HepG2 (cell line): ENCODE measurements at regions not wholly inside any gene's neighbourhood (a gene's known extent, or its start where the extent isn't known, plus 50 kb on each side); places are given as distances from the start of the nearest gene placed in this dataset.

Source experiments
- ELF1 ChIP-seq: sonication (generic); formaldehyde crosslinking; IDR thresholded peaks from 2 replicates; pipeline ENCODE4 v1.4.0; 2020; ENCODE audit warnings: missing genetic modification reagents
- NR2F1 ChIP-seq, 2 experiments: fragments of 450-650 bp in 1 of 2; formaldehyde crosslinking in 1 of 2; IDR thresholded peaks; 2 replicates each; pipeline versions ENCODE4 v1.5.0 to v1.6.1; 2016 to 2020; ENCODE audit warnings: mild to moderate bottlenecking in 1 of 2, missing compliant biosample characterization in 1 of 2, missing genetic modification reagents in 1 of 2, moderate library complexity in 1 of 2
- ZNF329 ChIP-seq: sonication (generic); formaldehyde crosslinking; IDR thresholded peaks from 2 replicates; pipeline ENCODE4 v1.9.0; 2021; ENCODE audit warnings: low read depth, mild to moderate bottlenecking, missing genetic modification reagents
- TF ChIP-seq, protein P1 (sequence below): sonication (generic); formaldehyde crosslinking; IDR thresholded peaks from 2 replicates; pipeline ENCODE4 v1.5.1; 2020; ENCODE audit warnings: missing genetic modification reagents, mild to moderate bottlenecking, borderline replicate concordance
- TF ChIP-seq, protein P2 (sequence below): sonication (generic); formaldehyde crosslinking; IDR thresholded peaks from 2 replicates; pipeline ENCODE4 v1.8.0; 2022; ENCODE audit warnings: mild to moderate bottlenecking, missing genetic modification reagents; ENCODE audit not compliant: insufficient replicate concordance
- TF ChIP-seq, protein P3 (sequence below): sonication (generic); formaldehyde crosslinking; IDR thresholded peaks from 2 replicates; pipeline ENCODE4 v1.4.0; 2020; ENCODE audit warnings: mild to moderate bottlenecking, missing genetic modification reagents
- TF ChIP-seq, protein P4 (sequence below): sonication (generic); formaldehyde crosslinking; IDR thresholded peaks from 2 replicates; pipeline ENCODE4 v1.4.0; 2020; ENCODE audit warnings: missing genetic modification reagents

DNA sequence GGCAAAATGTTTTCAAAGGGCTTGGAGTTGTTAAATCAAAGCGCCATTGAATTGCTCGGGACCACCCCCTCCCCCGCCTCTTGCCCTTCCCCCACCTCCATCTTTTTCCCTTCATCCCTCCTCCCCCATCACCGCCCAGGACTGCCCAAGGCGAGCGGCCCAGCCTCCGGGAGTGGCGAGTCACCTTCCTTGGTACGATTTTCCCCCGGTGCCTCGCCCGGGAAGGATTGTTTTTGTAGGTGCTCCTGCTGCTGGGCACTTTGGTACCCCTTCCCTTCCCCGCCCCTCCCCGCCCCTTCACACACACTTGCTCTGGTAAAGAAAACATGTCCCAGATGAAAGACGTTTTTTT is 61.2 kb downstream of the TMEM174 start (continued):
- TF ChIP-seq, protein P1, sequence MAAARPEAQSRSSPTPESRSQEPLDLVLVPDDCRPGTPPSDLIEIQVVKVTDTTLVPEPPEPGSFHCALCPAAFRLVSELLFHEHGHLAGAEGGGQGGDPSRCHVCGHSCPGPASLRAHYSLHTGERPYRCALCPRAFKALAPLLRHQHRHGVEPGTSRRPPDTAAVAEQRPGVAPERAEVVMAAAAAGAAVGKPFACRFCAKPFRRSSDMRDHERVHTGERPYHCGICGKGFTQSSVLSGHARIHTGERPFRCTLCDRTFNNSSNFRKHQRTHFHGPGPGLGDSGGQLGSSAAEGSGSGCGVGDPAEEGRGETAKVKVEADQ (CRISPR knock-in tag): no peak
- TF ChIP-seq, protein P2, sequence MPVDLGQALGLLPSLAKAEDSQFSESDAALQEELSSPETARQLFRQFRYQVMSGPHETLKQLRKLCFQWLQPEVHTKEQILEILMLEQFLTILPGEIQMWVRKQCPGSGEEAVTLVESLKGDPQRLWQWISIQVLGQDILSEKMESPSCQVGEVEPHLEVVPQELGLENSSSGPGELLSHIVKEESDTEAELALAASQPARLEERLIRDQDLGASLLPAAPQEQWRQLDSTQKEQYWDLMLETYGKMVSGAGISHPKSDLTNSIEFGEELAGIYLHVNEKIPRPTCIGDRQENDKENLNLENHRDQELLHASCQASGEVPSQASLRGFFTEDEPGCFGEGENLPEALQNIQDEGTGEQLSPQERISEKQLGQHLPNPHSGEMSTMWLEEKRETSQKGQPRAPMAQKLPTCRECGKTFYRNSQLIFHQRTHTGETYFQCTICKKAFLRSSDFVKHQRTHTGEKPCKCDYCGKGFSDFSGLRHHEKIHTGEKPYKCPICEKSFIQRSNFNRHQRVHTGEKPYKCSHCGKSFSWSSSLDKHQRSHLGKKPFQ: no peak
- TF ChIP-seq ZNF329 (no peak), ELF1 (no peak), NR2F1 (CRISPR knock-in tag; IDR thresholded peaks at IDR 0.05) (no peak)
- TF ChIP-seq, protein P3, sequence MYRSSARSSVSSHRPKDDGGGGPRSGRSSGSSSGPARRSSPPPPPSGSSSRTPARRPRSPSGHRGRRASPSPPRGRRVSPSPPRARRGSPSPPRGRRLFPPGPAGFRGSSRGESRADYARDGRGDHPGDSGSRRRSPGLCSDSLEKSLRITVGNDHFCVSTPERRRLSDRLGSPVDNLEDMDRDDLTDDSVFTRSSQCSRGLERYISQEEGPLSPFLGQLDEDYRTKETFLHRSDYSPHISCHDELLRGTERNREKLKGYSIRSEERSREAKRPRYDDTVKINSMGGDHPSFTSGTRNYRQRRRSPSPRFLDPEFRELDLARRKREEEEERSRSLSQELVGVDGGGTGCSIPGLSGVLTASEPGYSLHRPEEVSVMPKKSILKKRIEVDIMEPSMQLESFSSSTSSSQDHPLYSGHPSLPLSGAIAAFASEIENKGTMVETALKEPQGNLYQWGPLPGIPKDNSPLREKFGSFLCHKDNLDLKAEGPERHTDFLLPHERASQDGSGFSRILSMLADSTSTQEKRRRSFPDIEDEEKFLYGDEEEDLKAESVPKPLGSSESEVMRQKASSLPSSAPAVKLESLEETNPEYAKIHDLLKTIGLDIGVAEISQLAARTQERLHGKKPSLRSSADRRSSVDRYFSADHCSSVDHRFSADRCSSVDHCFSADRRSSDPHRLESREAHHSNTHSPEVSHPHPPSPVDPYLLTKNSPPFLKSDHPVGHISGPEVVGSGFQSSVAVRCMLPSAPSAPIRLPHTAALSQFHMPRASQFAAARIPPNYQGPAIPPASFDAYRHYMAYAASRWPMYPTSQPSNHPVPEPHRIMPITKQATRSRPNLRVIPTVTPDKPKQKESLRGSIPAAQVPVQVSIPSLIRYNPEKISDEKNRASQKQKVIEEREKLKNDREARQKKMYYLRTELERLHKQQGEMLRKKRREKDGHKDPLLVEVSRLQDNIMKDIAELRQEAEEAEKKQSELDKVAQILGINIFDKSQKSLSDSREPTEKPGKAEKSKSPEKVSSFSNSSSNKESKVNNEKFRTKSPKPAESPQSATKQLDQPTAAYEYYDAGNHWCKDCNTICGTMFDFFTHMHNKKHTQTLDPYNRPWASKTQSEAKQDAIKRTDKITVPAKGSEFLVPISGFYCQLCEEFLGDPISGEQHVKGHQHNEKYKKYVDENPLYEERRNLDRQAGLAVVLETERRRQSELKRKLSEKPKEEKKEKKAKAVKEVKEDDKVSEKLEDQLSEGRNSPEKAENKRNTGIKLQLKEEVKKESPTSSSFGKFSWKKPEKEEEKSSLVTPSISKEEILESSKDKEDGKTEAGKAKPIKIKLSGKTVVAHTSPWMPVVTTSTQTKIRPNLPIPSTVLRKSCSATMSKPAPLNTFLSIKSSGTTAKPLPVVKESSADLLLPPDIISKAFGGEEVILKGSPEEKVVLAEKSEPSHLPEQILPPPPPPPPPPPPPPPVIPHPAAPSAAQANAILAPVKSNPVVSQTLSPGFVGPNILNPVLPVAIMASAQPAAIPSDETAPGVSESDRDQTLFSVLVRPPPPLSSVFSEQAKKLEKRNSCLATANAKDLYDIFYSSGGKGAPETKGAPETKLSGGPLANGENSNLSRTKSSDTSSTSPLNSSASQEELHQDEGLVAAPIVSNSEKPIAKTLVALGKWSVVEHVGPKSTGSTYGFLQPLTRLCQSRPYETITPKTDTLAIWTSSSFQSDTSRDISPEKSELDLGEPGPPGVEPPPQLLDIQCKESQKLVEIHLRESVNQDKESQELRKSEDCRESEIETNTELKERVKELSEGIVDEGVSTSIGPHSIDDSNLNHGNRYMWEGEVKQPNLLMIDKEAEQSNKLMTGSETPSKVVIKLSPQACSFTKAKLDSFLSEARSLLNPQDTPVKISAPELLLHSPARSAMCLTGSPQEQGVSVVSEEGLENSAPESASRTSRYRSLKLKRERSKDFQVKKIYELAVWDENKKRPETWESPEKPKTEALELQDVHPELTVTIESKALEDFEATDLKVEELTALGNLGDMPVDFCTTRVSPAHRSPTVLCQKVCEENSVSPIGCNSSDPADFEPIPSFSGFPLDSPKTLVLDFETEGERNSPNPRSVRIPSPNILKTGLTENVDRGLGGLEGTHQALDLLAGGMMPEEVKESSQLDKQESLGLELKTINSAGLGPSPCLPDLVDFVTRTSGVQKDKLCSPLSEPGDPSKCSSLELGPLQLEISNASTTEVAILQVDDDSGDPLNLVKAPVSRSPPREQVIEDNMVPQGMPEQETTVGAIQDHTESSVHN (CRISPR knock-in tag): no peak
- TF ChIP-seq, protein P4, sequence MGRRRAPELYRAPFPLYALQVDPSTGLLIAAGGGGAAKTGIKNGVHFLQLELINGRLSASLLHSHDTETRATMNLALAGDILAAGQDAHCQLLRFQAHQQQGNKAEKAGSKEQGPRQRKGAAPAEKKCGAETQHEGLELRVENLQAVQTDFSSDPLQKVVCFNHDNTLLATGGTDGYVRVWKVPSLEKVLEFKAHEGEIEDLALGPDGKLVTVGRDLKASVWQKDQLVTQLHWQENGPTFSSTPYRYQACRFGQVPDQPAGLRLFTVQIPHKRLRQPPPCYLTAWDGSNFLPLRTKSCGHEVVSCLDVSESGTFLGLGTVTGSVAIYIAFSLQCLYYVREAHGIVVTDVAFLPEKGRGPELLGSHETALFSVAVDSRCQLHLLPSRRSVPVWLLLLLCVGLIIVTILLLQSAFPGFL (CRISPR knock-in tag): no peak
- TF ChIP-seq, all 625 proteins: peak for 0
